ENCODE measurements at regions not wholly inside any gene's neighbourhood (a gene's known extent, or its start where the extent isn't known, plus 50 kb on each side); places are given as distances from the start of the nearest gene placed in this dataset.

DNA sequence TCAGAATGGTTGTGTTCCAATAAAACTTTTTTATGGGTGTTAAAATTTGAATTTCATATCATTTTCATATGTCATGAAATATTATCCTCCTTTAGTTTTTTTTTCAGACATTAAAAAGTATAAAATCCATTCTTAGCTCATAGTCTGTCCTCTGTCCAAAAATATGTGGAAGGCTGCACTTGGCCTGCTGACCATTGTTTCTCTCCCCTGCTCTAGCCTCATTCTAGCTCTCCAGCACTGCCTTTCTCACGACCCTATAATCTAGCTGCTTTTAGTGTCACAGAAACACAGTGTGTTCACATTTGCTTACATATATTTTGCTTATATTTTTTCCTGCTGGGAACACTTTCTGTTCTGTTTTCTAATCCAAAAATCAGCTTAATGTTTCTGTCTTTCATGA, 165.0 kb upstream of the ANK2 start:
- TF ChIP-seq POLR2AphosphoS5 (IDR thresholded peaks at IDR 0.05; ENCODE audit: low read depth, low read length) (no peak), TAF1 (IDR thresholded peaks at IDR 0.05; ENCODE audit: borderline replicate concordance, insufficient read depth, low read length) (no peak)

All from PFSK-1 (cell line).